Testis (tissue), 2 donors: ENCODE measurements at regions not wholly inside any gene's neighbourhood (a gene's known extent, or its start where the extent isn't known, plus 50 kb on each side); places are given as distances from the start of the nearest gene placed in this dataset.

ENCODE experiments used
- POLR2A ChIP-seq: fragments of 450-650 bp; IDR thresholded peaks from one replicate; pipeline ENCODE4 v1.6.1; 2017; ENCODE audit warnings: antibody characterized with exemption, mild to moderate bottlenecking, moderate library complexity
- TF ChIP-seq, protein P1 (sequence below), 3 experiments: fragments of 450-650 bp in 2 of 3; fragments of 200-600 bp in 1 of 3; sonication (generic) in 1 of 3; IDR thresholded peaks; one replicate each; pipeline ENCODE4 v1.5.1; 2016 to 2019; ENCODE audit warnings: antibody characterized with exemption in 3 of 3, mild to moderate bottlenecking in 2 of 3, moderate library complexity in 1 of 3

DNA sequence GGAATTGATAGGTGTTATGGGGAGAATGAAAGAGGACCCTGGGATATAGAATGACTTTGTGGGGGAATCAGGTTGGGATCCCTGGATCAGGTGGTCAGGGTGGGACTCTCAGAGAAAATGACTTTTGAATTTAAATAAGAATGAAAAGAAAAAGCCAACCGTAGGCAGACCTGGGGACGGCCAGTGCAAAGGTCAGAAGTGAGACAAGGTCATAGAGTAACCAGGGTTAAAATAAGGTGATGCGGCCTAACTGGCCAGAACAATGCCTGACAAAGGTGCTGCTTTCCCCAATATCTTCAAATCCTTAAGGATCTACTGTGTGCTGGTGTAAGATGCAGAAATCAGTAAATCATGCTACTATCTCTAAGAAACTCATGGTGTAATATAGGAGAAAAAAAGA is 238.4 kb upstream of the JUN start:
- TF ChIP-seq, protein P1, sequence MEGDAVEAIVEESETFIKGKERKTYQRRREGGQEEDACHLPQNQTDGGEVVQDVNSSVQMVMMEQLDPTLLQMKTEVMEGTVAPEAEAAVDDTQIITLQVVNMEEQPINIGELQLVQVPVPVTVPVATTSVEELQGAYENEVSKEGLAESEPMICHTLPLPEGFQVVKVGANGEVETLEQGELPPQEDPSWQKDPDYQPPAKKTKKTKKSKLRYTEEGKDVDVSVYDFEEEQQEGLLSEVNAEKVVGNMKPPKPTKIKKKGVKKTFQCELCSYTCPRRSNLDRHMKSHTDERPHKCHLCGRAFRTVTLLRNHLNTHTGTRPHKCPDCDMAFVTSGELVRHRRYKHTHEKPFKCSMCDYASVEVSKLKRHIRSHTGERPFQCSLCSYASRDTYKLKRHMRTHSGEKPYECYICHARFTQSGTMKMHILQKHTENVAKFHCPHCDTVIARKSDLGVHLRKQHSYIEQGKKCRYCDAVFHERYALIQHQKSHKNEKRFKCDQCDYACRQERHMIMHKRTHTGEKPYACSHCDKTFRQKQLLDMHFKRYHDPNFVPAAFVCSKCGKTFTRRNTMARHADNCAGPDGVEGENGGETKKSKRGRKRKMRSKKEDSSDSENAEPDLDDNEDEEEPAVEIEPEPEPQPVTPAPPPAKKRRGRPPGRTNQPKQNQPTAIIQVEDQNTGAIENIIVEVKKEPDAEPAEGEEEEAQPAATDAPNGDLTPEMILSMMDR (IDR thresholded peaks at IDR 0.05): no peak
- no peak for TF ChIP-seq POLR2A
